ENCODE measurements at regions not wholly inside any gene's neighbourhood (a gene's known extent, or its start where the extent isn't known, plus 50 kb on each side); places are given as distances from the start of the nearest gene placed in this dataset.

DNA sequence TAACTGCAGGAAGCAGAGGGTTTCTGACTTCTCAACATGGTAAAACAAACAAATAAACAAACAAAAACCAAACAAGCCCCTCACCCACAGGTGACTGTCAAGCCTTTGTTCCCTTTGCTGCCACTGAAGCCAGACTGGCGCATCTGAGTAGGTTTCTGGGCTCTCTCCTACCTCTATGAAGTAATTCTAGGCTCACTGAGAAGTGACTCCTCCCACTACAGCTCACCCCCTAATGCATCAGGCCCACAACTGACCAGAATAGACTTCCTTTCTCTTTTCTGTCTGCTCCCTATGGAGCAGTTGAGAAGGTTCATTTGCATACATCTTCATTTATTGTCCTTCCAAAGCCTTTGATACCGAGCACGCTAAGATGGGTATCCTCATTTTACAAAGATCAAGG, 77.0 kb upstream of the CCL2 start:
- Histone ChIP-seq H4K20me1 (ENCODE audit: insufficient read depth, low read length) (no peaks in the 10 kb centered on the region), H3K4me1 (ENCODE audit: insufficient read depth, low read length) (no peaks in the 10 kb centered on the region), H3K79me2 (ENCODE audit: insufficient read depth, low read length) (no peaks in the 10 kb centered on the region), H3K36me3 (replicated peaks in 1 of 2; ENCODE audit: control insufficient read depth in 1 of 2, insufficient read depth in 2 of 2, low read length in 2 of 2) (no peaks in the 10 kb centered on the region), H3K4me2 (ENCODE audit: low read depth, low read length) (no peak overlapping the region), H3K27me3 (ENCODE audit: control insufficient read depth in 1 of 2, insufficient read depth in 2 of 2, low read length in 2 of 2) (peaks cover 0 to 3% of the 10 kb centered on the region in 2 experiments; a peak in 2 of 5 replicates), H3K9ac (ENCODE audit: insufficient read depth, low read depth, low read length) (no peak overlapping the region), H3K27ac (ENCODE audit: extremely low read length, insufficient read depth, low read length) (no peak overlapping the region), H3K4me3 (replicated peaks in 1 of 3; ENCODE audit: insufficient read depth in 1 of 3, low read depth in 2 of 3, low read length in 3 of 3) (no peak overlapping the region), H2AFZ (ENCODE audit: low read length) (no peak overlapping the region), H3K9me3 (ENCODE audit: low read length) (no peaks in the 10 kb centered on the region)
- ATAC-seq (no peak), DNase-seq (ENCODE audit: low spot score) (no peak), FAIRE-seq (no peak)
- intact Hi-C loops (cut with micrococcal nuclease; ENCODE audit: unreplicated experiment), result no loop called here
- ChIA-PET POLR2A (no interaction called here), CTCF (ENCODE audit: low intra/inter-chr PET ratio, low total read pairs) (no interaction called here)
- WGBS (ENCODE audit: low lambda C conversion rate), result 36% methylated on average over 3 of the region's 3 CpGs
- TF ChIP-seq KDM6A (CRISPR knock-in tag; IDR thresholded peaks at IDR 0.05; ENCODE audit: low read depth), result no peak
- TF ChIP-seq HMGXB4 (CRISPR knock-in tag; IDR thresholded peaks at IDR 0.05; ENCODE audit: borderline replicate concordance in 1 of 2, low read depth in 1 of 2), result no peak
- TF ChIP-seq ZNF572 (CRISPR knock-in tag; IDR thresholded peaks at IDR 0.05), result no peak
- TF ChIP-seq ZNF724P (CRISPR knock-in tag; IDR thresholded peaks at IDR 0.05; ENCODE audit: borderline replicate concordance), result no peak
- no TSS peak for BruUV-seq (replicated peaks)
- in situ Hi-C loops (cut with HindIII; ENCODE audit: extremely low pct_ligation_motif_present, low pct_unique_long_range_greater_than_20kb), result no loop called here

DNA sequence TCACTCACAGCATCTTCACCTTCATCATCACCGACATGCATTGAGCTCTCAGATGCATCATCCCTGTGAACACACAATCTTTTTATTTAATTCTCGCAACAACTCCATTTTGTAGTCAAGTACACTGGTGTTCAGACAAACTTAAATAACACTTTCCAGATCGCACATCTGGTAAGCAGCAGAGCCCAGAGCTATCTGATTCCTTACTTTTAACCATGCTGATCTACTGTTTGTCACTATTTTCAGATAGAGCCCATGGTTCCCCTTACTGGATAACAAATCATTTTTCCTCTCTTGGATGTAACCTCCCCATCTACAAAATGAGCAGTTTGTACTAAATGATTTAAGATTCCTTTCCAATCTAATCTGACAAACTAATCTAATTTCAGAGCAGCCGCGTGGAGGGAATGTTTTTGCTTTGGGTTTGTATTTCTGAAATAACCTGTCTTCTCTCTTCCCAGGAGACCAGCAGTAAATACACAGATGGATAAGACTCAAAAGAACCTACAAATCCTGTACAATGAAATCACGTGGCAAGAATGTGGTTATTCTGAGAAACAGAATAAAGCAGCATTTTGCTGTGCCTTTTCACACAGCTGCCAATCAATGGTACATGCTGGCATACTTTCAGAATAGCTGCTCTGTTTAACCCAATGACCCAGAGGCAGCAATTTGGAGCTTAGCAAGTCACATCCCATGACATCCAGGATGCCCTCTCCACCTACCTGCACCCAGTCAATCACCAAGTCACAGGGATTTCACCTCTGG, 72.9 kb upstream of the CCL2 start:
- CTCF ChIA-PET (ENCODE audit: low intra/inter-chr PET ratio, low total read pairs), result no interaction called here
- H3K27me3 ChIP-seq (ENCODE audit: control insufficient read depth in 1 of 2, insufficient read depth in 2 of 2, low read length in 2 of 2), result peaks cover 0 to 3% of the 10 kb centered on the region in 2 experiments; a peak in 1 of 5 replicates
- in situ Hi-C loops (cut with HindIII; ENCODE audit: extremely low pct_ligation_motif_present, low pct_unique_long_range_greater_than_20kb), result no loop called here
- H3K9ac ChIP-seq (ENCODE audit: insufficient read depth, low read depth, low read length), result no peak overlapping the region
- POLR2A ChIA-PET, result no interaction called here
- no peak overlapping the region for H3K4me3 ChIP-seq (replicated peaks in 1 of 3; ENCODE audit: insufficient read depth in 1 of 3, low read depth in 2 of 3, low read length in 3 of 3)
- WGBS (ENCODE audit: low lambda C conversion rate), result 16% methylated on average over 6 of the region's 6 CpGs
- no TSS peak for BruUV-seq (replicated peaks)
- no peak for ATAC-seq
- no peak for DNase-seq (ENCODE audit: low spot score)
- no peaks in the 10 kb centered on the region for H3K9me3 ChIP-seq (ENCODE audit: low read length)
- H3K4me1 ChIP-seq (ENCODE audit: insufficient read depth, low read length), result no peaks in the 10 kb centered on the region
- H4K20me1 ChIP-seq (ENCODE audit: insufficient read depth, low read length), result no peaks in the 10 kb centered on the region
- H3K27ac ChIP-seq (ENCODE audit: extremely low read length, insufficient read depth, low read length), result no peak overlapping the region
- no peaks in the 10 kb centered on the region for H3K36me3 ChIP-seq (replicated peaks in 1 of 2; ENCODE audit: control insufficient read depth in 1 of 2, insufficient read depth in 2 of 2, low read length in 2 of 2)
- H3K79me2 ChIP-seq (ENCODE audit: insufficient read depth, low read length), result no peaks in the 10 kb centered on the region
- intact Hi-C loops (cut with micrococcal nuclease; ENCODE audit: unreplicated experiment), result no loop called here
- H2AFZ ChIP-seq (ENCODE audit: low read length), result no peak overlapping the region
- no peak overlapping the region for H3K4me2 ChIP-seq (ENCODE audit: low read depth, low read length)
- FAIRE-seq, result no peak
- TF ChIP-seq TIGD3 (CRISPR knock-in tag; IDR thresholded peaks at IDR 0.05; ENCODE audit: borderline replicate concordance) (no peak), XRCC5 (optimal IDR thresholded peaks at IDR 0.05; ENCODE audit: low read length) (no peak), MEIS1 (CRISPR knock-in tag; IDR thresholded peaks at IDR 0.05; ENCODE audit: borderline replicate concordance) (no peak), YEATS4 (CRISPR knock-in tag; IDR thresholded peaks at IDR 0.05; ENCODE audit: borderline replicate concordance) (no peak), TBP (CRISPR knock-in tag; IDR thresholded peaks at IDR 0.05) (no peak), ELF4 (CRISPR knock-in tag; IDR thresholded peaks at IDR 0.05; ENCODE audit: borderline replicate concordance) (no peak), CBX1 (IDR thresholded peaks at IDR 0.05; ENCODE audit: low read depth) (no peak)
- TF ChIP-seq, protein P1, sequence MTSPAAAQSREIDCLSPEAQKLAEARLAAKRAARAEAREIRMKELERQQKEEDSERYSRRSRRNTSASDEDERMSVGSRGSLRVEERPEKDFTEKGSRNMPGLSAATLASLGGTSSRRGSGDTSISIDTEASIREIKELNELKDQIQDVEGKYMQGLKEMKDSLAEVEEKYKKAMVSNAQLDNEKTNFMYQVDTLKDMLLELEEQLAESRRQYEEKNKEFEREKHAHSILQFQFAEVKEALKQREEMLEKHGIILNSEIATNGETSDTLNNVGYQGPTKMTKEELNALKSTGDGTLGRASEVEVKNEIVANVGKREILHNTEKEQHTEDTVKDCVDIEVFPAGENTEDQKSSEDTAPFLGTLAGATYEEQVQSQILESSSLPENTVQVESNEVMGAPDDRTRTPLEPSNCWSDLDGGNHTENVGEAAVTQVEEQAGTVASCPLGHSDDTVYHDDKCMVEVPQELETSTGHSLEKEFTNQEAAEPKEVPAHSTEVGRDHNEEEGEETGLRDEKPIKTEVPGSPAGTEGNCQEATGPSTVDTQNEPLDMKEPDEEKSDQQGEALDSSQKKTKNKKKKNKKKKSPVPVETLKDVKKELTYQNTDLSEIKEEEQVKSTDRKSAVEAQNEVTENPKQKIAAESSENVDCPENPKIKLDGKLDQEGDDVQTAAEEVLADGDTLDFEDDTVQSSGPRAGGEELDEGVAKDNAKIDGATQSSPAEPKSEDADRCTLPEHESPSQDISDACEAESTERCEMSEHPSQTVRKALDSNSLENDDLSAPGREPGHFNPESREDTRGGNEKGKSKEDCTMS (CRISPR knock-in tag; conservative IDR thresholded peaks at IDR 0.05), result no peak

All from HepG2 (cell line).